Mammary epithelial cell (primary cell): ENCODE measurements at regions not wholly inside any gene's neighbourhood (a gene's known extent, or its start where the extent isn't known, plus 50 kb on each side); places are given as distances from the start of the nearest gene placed in this dataset.

Experiments
- CTCF ChIP-seq, 2 donors: IDR thresholded peaks in 1 of 2; conservative IDR thresholded peaks in 1 of 2; 2 replicates each; pipeline ENCODE4 v1.5.1; 2011 to 2012; ENCODE audit warnings: inconsistent platforms in 2 of 2, low read length in 2 of 2, mild to moderate bottlenecking in 2 of 2, control low read depth in 1 of 2, low read depth in 1 of 2; ENCODE audit not compliant: insufficient read depth in 1 of 2; ENCODE audit errors: extremely low read depth in 1 of 2
- EZH2 ChIP-seq: IDR thresholded peaks from 2 replicates; pipeline ENCODE4 v1.6.1; 2012; ENCODE audit warnings: low read length, inconsistent platforms, borderline replicate concordance

- TF ChIP-seq CTCF (conservative IDR thresholded peaks at IDR 0.05 in 1 of 2, IDR thresholded peaks at IDR 0.05 in 1 of 2; ENCODE audit: extremely low read depth in 1 of 2, insufficient read depth in 1 of 2, low read depth in 1 of 2, low read length in 2 of 2) (no peak), EZH2 (no peak)
These were observed 151.3 kb downstream of the DLL1 start for GRCh38 chr6:170139531-170139930.
